GM18502 (cell line): ENCODE measurements at regions not wholly inside any gene's neighbourhood (a gene's known extent, or its start where the extent isn't known, plus 50 kb on each side); places are given as distances from the start of the nearest gene placed in this dataset.

Source experiments
- ATAC-seq: cut with Tn5 transposase; IDR thresholded peaks from one replicate; pipeline ENCODE4 v1.9.1; 2021; ENCODE audit warnings: mild to moderate bottlenecking; ENCODE audit not compliant: unreplicated experiment, poor library complexity

DNA sequence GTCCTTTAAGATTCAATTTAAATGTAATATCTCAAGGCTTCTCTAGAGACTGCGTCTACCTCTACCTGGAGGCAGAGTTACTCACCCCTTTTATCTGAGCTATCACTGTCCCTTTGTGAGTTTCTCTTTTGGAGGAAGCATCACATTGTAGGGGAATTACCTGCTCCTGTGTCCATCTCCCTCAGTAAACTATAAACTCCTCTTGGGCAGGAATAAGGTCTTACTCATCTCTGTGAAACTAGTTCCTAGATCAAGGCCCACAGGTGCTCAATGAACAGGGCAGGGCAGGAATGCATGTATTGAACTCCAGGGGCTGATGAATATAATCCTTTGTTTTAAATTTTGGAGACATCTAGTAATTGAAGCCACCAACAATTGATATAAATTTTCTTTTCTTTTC is 139.8 kb upstream of the ERCC6L2 start:
- ATAC-seq, result no peak

DNA sequence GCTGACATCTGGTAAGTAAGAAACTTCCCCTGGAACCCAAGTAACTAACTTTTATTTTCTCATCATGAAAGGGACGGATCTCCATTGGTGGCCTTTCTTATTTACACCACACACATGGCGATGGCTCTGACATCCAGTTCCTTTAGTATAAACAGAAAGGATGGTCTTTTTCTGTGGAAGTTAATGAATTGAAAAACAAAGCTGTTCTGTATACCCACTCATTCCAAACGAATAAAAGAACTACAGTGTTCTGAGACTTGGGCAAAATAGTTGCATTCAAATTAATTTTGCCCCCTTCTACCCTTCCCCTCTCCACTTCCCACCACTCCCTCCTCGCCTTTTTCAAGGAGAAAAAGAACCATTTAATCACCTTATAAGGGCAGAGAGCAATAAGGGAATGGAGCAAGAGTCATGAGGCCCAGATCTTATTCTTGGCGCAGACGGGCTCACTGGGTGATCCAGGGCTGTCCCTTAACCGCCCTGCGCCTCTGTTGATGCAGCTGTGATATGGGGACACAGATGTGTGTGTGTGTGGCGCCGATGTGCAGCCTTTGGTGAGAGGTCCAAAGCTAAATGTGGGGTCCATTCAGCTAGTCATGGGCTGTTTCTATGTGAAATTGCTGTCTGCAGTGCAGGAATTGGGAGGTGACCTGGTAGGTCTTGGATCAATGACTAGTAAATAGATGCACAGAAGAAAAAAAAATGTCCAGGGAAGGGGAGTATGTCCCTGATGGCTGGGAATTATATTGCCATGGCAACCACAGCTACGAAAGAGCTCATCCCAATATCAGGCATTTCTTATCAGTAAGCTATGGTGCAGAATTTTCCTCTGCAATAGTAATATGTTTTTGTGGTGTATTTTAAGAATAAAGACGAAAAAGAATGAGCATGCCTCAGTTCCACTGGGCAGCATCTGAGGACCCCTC is 141.5 kb upstream of the ERCC6L2 start:
- no peak for ATAC-seq

DNA sequence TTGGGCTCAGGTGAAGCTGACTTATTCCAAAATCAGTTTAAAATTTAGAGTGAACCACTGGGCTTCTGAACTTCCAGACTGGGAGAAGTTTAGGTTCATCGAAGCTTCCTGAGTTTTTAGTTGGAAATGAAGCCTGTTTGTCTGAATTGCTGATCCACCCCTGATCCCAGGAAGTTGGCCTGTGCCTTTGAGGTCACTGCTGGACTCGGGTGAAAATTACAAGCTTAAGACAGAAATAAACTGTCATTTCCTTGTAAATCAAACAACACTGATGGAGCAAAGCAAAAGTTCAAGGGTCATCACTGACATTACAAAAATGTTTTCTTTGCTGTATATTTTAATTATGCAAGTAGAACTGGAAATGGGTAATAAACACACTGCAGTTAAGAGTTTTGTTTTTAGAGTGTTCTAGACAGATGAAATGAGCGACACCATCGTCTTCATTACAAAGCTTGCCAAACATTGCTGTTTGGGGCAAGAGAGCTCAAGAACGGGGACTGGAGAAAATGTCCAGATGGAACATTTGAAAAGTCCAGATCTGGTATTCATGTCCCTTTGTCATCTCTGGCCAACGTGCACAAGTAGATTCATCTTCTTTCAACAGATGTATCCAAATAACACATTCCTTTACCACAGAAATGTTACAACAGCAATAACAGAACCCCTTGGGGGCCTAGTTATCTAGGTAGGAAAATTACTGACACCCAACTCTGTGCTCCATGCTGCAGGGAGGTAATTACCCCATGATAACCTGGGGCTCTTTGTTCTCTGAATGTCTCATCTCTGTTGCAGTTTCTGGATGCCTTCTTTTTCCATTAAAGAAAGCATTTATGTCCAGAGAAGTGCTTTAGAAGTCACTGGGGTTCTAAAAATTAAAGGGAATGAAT is 142.4 kb upstream of the ERCC6L2 start:
- ATAC-seq, result no peak

DNA sequence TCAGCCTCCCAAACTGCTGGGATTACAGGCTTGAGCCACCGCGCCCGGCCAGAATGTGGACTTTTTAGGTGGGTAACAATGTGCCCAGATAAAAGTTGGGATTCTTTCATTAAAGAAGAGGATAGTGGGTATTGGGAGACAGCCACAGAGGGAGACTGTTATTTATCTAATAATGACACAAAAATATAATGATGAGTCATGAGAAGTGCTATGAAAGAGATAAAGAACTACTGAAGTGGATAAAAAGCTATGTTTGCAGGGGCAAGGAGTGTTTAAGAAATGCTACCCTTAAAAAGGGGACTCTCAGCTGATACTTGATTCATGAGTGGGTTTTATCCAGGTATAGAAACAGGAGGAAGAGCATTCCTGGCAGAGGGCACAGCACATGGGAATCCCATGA is 143.6 kb upstream of the ERCC6L2 start:
- no peak for ATAC-seq

DNA sequence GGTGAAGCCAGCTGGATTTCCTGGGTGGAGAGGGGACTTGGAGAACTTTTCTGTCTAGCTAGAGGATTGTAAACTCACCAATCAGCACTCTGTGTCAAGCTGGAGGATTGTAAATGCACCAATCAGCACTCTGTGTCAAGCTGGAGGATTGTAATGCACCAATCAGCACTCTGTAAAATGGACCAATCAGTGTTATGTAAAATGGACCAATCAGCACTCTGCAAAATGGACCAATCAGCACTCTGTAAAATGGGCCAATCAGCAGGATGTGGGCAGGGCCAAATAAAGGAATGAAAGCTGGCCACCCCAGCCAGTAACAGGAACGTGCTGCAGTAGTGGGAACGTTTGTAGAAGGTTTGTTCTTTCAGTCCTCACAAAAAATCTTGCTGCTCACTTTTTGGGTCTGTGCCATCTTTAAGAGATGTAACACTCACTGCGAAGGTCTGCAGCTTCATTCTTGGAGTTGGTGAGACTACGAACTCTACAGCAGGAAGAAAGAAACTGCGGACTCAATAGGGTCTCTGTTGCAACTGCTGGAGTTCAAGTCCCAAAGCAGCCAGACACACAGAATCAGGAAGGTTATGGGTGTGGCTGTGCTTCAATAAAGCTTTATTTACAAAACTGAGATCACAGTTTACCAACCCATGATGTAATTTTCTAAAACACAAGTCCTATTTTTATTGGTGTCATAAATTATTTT is 145.7 kb upstream of the ERCC6L2 start:
- ATAC-seq, result no peak

DNA sequence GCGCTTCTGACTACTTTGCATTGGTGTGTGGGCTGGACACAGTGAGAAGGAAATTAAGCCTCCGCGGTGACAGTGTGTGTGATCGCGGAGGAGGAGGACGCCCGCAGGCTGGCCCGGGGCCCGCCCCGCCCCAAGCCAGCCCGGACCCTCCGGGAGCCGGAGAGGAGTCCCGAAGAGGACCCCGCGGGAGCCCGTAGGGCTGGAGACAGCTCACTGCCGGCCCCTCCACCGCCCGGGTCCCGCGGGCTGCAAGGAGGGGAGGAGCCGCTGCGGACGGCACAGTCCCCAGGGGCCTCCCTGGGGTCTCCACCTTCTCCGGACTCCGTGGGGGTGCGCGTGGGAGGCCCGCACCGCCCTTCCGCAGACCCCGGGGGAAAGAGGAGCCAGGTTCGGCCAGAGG is 146.4 kb upstream of the ERCC6L2 start:
- no peak for ATAC-seq

DNA sequence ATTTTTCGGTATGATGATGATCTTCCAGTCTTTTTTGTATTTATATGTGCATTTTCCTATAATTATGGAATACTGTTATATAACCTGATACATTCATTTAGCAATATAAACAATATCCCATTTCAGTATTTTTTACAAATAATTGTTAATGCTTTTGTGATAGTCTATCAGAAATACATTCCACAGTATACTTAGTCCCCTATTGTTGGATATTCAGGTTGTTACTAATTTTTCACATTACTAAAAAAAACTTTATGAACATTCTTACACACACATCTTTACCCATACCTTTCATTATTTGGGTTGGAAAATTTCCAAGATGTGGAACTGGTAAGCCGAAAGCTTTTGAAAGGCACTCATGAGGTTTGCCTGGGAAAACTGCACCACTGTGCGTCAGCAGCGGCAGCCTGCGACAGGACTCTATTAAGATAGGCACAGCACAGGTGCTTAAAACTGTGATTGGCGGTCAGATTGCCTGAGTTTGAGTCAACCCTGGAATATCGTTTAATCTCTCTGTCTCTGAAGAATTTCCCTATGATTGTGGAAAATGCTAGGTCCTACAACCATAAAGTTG is 147.5 kb upstream of the ERCC6L2 start:
- ATAC-seq, result no peak

DNA sequence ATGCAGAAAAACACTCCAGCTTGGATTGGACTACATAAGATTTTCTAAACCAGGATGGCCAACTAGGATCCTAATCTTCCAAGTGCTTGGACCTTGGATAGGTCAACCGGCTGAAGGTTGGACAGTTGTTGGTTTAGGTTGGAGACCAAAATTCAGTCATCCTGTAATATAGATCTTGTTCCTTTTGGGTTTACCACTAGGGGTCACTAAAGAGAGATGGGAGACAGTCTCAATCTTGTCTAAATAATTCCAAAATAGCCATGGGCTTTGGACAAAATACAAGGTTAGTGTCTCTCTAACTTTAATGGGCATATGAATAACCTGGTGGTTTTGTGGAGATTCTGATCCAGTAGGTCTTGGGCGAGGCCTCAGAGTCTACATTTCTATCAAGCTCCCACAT is 148.7 kb upstream of the ERCC6L2 start:
- no peak for ATAC-seq

DNA sequence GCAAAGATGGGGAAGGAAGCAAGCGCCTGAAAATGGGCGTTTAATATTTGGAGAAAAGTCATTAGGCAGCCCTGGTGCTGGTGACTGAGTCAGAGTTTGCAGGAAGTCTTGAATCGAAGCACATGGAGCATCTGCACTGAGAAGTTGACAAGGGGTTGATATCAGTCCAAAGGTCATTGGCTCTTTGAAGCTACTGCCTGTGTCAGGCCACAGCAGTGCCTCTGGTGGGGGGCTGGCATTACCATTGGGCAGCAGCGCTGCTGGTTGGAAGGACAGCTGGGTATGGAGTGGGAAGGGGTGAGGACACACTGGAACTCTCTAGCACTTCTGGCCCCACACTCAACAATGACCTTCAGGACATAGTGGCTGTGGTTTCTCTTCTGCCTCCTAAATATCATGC is 150.4 kb upstream of the ERCC6L2 start:
- ATAC-seq, result no peak

DNA sequence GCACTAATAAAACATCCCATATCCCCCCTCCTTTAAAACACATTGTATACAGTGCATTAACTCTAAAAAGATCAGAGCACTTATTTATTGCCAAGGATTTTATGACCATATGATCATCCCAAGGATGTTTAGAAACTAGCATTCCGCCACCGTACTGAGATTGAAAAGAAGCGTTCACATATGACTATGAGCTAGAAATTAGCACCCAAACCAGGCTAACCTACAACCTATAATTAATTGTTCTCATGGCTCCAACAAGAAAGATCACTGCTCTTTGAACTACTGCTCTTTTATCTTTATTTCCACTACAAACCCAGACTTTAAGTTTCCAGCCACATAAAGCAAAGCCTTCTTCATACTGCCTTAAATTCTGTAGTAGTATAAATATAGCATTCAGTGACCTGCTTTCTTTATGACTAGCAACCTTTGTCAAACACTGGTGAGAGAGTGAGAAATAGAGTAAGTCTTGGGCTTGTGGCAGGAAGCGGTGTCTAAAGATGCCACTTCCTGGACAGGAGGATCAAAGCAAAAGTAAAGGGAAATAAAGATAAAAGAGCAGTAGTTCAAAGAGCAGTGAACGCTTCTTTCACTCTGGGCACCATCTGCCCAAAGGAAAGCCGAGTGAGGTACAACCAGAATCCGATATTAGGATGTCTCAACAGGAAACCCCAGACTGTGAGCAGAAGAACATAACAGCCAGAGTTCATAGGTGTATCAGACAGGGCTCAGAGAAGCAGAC is 151.1 kb upstream of the ERCC6L2 start:
- ATAC-seq, result peak; percentile 95

DNA sequence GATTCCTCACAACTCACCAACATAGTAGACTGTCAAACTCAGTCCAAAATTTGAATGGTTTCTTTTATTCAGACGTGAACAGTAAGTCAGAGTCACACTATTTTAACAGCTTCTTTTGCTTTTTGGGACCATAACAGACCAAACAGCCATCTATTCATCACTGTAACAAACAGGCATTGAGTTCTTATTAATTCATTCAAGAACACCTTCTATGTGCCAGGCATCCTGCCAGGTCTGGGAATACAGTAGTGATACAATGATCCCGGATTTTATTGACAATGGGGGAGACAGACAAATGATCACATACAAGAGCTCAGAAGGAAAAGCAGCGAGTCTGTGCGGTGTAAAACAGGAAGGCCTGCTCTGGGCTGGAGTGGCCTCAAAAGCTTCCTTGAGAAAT is 153.3 kb upstream of the ERCC6L2 start:
- ATAC-seq, result no peak

DNA sequence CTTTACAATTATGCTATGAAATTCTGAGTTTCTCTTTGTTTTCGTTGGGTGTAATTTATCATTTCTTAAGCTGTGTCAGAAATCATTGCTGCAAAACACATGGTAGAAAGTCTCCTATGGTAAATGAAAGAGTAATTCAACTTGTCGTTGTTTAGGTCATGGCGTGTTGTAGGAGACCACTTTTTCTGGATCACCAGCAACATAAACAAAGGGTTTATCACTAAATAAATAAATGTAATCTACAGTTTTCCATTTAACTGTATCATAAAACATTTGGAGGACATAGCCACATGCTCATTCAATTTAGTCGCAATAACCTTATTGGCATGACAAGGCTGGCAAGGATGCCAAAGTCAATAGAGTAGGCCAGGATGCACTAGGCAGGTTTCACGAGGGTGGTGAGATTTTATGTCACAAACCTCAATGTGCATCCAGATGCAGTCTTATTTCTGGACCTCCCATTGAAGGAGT is 154.4 kb upstream of the ERCC6L2 start:
- no peak for ATAC-seq

DNA sequence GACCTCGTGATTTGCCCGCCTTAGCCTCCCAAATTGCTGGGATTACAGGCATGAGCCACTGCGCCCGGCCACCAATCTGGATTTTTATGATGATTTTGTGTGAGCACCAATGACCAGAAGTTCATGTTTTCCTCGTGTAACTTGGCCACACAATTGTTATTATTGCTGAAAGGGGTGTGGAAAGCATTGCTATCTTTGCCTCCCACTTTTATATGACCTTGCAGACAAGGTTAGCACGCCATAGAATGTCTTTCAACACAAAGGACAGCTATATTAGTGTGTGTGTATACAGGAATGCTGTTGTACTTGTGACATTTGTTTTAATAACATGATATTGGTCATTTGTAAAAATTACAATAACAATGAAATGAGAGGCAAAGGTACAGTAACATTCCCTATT is 155.0 kb upstream of the ERCC6L2 start:
- ATAC-seq, result no peak

DNA sequence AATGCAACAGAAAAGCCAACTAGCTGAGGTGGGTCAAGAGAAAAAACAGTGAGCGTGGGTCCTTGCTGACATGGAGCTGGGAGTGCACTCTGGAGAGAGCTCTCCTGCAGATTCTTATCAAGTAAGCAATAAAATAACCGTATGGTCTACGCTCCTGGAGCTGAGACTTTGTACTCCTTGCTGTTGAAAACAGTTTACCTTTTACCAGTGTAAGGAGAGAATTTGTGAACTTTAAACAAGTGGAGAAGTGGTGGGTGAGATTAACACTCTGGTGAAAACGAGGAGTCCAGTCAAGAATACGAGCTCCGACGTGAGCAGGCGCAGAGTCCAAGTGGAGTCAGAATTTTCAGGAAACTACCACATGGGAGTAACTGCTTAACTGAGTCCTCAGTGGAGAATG is 156.1 kb upstream of the ERCC6L2 start:
- ATAC-seq, result no peak

DNA sequence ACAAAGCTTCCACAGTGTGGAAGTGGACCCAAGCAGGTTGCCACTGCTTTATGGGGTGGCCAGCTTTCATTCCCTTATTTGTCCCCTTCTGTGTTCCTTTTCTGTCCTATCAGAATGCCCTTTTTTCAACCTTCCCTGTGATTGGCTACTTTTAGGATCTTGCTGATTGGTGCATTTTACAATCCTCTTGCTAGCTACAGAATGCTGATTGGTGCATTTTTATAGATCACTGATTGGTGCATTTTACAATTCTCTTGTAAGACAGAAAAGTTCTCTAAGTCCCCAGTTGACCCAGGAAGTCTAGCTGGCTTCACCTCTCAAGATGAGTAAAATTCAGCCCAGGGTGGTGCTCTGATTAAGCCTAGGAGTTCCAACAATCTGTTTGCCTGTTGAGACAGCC is 157.2 kb upstream of the ERCC6L2 start:
- ATAC-seq, result no peak

DNA sequence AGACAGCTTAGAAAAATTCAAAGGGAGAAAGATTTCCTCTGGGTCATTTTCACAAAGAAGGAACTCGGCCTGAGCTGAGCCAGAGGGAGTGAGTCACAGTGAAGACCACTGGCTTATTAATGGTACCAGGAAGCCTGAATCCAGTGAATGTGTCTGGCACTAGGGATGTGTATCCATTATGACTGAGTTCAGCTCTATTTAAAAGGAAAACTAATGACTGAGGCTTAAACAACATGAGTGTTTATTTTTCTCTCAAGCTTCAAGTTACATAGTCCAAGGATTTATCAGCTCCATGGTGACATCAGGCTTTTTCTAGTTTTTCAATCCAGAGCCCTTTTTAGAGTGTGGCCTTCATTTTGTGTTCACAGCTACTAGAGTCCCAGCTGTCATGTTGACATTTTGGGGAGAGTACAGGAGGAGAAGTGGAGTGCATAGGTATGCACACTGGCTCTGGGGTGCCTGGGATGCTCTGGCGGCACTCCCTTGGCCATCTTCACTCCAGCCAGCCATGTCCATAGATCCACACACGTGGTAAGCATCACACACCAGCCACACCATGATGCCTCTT is 159.5 kb upstream of the ERCC6L2 start:
- ATAC-seq, result no peak

DNA sequence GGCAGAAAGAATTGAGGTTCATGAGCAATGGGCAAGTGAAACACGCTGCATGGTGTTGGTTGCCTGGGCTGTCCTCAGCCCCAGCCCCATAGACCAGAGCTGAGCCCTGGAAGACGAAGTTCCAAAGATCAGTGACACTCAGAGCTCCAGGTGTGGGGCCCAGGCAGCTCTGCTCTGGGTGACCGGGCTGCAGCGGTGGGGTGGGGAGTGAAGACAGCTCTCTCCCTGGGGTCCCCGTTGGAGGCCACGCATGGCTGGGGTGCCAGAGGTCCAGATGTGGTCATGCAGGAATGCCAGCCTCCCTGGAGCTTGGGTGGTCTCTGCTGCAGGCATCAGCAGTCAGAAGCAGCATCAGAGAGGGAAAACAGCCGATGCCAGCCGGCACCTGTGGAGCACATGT is 165.0 kb upstream of the ERCC6L2 start:
- no peak for ATAC-seq

DNA sequence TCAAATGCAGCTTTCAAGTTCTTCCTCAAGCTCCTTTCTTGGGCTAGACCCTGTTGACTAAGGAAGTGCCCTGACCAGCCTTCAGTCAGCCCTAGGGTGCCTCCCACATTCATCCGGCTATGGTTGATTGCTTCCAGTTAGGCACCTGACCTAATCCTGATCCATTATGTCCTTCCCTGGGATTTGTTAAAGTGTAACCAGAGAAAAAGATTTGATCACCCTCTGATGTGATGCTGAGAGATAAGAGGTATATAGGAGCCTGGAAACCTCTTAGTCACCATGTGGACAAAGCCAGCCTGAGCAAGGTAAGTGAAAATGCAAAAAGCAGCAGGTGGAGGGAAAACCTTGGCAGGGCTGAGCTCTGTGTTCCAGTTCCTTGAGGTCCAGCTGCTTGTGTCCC is 178.8 kb upstream of the ERCC6L2 start:
- ATAC-seq, result no peak

DNA sequence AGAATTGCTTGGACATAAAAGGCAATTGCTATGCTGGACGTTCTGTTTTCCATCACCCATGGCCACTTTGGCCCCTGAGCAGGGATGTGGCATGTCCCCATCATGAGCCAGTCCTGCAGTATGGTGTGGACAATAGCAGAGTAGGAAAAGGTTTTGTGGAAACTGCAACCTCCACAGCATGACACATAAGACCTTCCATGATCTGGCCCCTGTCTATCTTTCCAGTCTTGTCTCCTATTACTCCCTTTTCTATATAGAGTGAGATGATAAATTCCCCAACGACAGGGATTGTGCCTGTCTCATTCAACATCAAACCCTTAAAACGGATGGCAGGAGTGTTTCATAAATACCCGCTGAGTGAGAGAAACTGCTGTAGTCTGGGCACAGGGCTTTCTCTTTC is 174.7 kb upstream of the PTCH1 start:
- ATAC-seq, result no peak
